ENCODE measurements at regions not wholly inside any gene's neighbourhood (a gene's known extent, or its start where the extent isn't known, plus 50 kb on each side); places are given as distances from the start of the nearest gene placed in this dataset.

- no peak overlapping the region for H3K4me3 ChIP-seq (ENCODE audit: low read depth, low read length)
These were observed 365.5 kb upstream of the SYT4 start for GRCh38 chr18:43642727-43643330.

DNA sequence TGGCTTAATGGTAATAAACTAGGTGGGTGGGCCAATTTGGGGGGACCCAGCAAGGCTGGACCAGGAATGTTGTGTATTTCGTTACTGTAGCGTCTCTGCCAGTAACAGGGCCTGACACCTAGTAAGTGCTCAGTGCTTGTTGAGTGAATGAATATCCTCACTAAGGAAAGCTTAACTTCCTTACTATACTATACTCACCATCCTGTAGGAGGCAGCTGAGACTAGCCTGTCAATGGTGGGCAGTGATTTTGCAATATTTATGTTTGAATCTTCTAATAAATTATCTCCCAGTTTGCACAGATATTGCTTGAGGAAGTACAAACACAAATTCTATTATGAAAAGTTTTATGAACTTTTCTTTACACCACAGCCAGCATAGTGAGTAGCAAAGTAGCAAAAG is 370.7 kb upstream of the SYT4 start:
- no peaks in the 10 kb centered on the region for H3K9me3 ChIP-seq (ENCODE audit: control insufficient read depth, insufficient read depth, low read depth, low read length)
- ChIA-PET POLR2A (no interaction called here), CTCF (interaction anchor here (0.6 to 1.4 kb wide), 5 partner anchors 13 to 471 kb away, joined by 3 to 4 read pairs (median 3); no protein-coding TSS in a partner anchor)

More at GRCh38 chr18:43642727-43643330, 365.5 kb upstream of the SYT4 start:
- ChIA-PET CTCF (no interaction called here), POLR2A (no interaction called here)
- no peaks in the 10 kb centered on the region for H3K4me1 ChIP-seq (ENCODE audit: control insufficient read depth, insufficient read depth, low read length)
- H3K27ac ChIP-seq (ENCODE audit: extremely low read depth, low read depth, low read length), result no peak overlapping the region
- TF ChIP-seq ZNF558 (tag by site-specific recombination; IDR thresholded peaks at IDR 0.05) (no peak), ZNF830 (tag by site-specific recombination; IDR thresholded peaks at IDR 0.05; ENCODE audit: low read depth) (no peak), ZNF266 (tag by site-specific recombination; IDR thresholded peaks at IDR 0.05; ENCODE audit: low read depth) (no peak), ZNF76 (tag by site-specific recombination; IDR thresholded peaks at IDR 0.05; ENCODE audit: borderline replicate concordance, low read depth) (no peak), ZNF48 (tag by site-specific recombination; IDR thresholded peaks at IDR 0.05) (no peak), OVOL3 (tag by site-specific recombination; IDR thresholded peaks at IDR 0.05) (no peak), ZNF19 (tag by site-specific recombination; IDR thresholded peaks at IDR 0.05; ENCODE audit: low read depth) (no peak), ZNF670 (tag by site-specific recombination; IDR thresholded peaks at IDR 0.05; ENCODE audit: low read depth) (no peak), ZNF585B (tag by site-specific recombination; IDR thresholded peaks at IDR 0.05) (no peak), ZBTB7A (tag by site-specific recombination; IDR thresholded peaks at IDR 0.05; ENCODE audit: low read depth) (no peak), ZNF785 (tag by site-specific recombination; IDR thresholded peaks at IDR 0.05) (no peak), ZSCAN23 (tag by site-specific recombination; IDR thresholded peaks at IDR 0.05) (no peak), ZNF768 (tag by site-specific recombination; IDR thresholded peaks at IDR 0.05) (no peak), BCL11B (tag by site-specific recombination; IDR thresholded peaks at IDR 0.05; ENCODE audit: low read depth) (no peak), ZNF23 (tag by site-specific recombination; IDR thresholded peaks at IDR 0.05; ENCODE audit: borderline replicate concordance) (no peak), ZXDB (tag by site-specific recombination; IDR thresholded peaks at IDR 0.05) (no peak), ZIC2 (tag by site-specific recombination; IDR thresholded peaks at IDR 0.05) (no peak)
- TF ChIP-seq, protein P1, sequence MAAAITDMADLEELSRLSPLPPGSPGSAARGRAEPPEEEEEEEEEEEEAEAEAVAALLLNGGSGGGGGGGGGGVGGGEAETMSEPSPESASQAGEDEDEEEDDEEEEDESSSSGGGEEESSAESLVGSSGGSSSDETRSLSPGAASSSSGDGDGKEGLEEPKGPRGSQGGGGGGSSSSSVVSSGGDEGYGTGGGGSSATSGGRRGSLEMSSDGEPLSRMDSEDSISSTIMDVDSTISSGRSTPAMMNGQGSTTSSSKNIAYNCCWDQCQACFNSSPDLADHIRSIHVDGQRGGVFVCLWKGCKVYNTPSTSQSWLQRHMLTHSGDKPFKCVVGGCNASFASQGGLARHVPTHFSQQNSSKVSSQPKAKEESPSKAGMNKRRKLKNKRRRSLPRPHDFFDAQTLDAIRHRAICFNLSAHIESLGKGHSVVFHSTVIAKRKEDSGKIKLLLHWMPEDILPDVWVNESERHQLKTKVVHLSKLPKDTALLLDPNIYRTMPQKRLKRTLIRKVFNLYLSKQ (tag by site-specific recombination; IDR thresholded peaks at IDR 0.05; ENCODE audit: borderline replicate concordance), result no peak
- TF ChIP-seq, protein P2, sequence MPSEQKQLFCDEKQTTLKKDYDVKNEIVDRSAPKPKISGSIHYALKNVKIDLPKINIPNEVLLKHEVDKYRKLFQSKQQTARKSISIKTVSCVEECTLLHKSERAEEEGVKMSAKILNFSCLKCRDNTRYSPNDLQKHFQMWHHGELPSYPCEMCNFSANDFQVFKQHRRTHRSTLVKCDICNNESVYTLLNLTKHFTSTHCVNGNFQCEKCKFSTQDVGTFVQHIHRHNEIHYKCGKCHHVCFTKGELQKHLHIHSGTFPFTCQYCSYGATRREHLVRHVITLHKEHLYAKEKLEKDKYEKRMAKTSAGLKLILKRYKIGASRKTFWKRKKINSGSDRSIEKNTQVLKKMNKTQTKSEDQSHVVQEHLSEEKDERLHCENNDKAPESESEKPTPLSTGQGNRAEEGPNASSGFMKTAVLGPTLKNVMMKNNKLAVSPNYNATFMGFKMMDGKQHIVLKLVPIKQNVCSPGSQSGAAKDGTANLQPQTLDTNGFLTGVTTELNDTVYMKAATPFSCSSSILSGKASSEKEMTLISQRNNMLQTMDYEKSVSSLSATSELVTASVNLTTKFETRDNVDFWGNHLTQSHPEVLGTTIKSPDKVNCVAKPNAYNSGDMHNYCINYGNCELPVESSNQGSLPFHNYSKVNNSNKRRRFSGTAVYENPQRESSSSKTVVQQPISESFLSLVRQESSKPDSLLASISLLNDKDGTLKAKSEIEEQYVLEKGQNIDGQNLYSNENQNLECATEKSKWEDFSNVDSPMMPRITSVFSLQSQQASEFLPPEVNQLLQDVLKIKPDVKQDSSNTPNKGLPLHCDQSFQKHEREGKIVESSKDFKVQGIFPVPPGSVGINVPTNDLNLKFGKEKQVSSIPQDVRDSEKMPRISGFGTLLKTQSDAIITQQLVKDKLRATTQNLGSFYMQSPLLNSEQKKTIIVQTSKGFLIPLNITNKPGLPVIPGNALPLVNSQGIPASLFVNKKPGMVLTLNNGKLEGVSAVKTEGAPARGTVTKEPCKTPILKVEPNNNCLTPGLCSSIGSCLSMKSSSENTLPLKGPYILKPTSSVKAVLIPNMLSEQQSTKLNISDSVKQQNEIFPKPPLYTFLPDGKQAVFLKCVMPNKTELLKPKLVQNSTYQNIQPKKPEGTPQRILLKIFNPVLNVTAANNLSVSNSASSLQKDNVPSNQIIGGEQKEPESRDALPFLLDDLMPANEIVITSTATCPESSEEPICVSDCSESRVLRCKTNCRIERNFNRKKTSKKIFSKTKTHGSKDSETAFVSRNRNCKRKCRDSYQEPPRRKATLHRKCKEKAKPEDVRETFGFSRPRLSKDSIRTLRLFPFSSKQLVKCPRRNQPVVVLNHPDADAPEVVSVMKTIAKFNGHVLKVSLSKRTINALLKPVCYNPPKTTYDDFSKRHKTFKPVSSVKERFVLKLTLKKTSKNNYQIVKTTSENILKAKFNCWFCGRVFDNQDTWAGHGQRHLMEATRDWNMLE (tag by site-specific recombination; conservative IDR thresholded peaks at IDR 0.05; ENCODE audit: low read depth), result no peak
- H3K9me3 ChIP-seq (ENCODE audit: control insufficient read depth, insufficient read depth, low read depth, low read length), result no peaks in the 10 kb centered on the region
- no peaks in the 10 kb centered on the region for H3K36me3 ChIP-seq (ENCODE audit: control insufficient read depth in 2 of 2, insufficient read depth in 1 of 2, low read length in 2 of 2)

More for the DNA sequence above, 370.7 kb upstream of the SYT4 start:
- no peak overlapping the region for H3K27ac ChIP-seq (ENCODE audit: extremely low read depth, low read depth, low read length)
- H3K4me1 ChIP-seq (ENCODE audit: control insufficient read depth, insufficient read depth, low read length), result no peaks in the 10 kb centered on the region
- no peak overlapping the region for H3K4me3 ChIP-seq (ENCODE audit: low read depth, low read length)
- no peaks in the 10 kb centered on the region for H3K36me3 ChIP-seq (ENCODE audit: control insufficient read depth in 2 of 2, insufficient read depth in 1 of 2, low read length in 2 of 2)
- TF ChIP-seq ZNF37A (tag by site-specific recombination; IDR thresholded peaks at IDR 0.05) (no peak), ZBTB7A (tag by site-specific recombination; IDR thresholded peaks at IDR 0.05; ENCODE audit: low read depth) (no peak), ZNF341 (tag by site-specific recombination; IDR thresholded peaks at IDR 0.05; ENCODE audit: low read depth) (no peak), ZNF24 (tag by site-specific recombination; IDR thresholded peaks at IDR 0.05) (no peak)

All from HEK293 (cell line).